ENCODE measurements at regions not wholly inside any gene's neighbourhood (a gene's known extent, or its start where the extent isn't known, plus 50 kb on each side); places are given as distances from the start of the nearest gene placed in this dataset.

GRCh38 chr16:87033021-87033471 lies 284.1 kb downstream of the C16orf95 start:
- TF ChIP-seq POLR2A (IDR thresholded peaks at IDR 0.05; ENCODE audit: low read length) (no peak), GATA1 (IDR thresholded peaks at IDR 0.05; ENCODE audit: low read depth, low read length) (no peak)

Data from erythroblast (primary cell).